NB4 (cell line): ENCODE measurements at regions not wholly inside any gene's neighbourhood (a gene's known extent, or its start where the extent isn't known, plus 50 kb on each side); places are given as distances from the start of the nearest gene placed in this dataset.

Source experiments
- CTCF ChIP-seq: IDR thresholded peaks from one replicate; pipeline ENCODE4 v1.5.1; 2012; ENCODE audit warnings: low read depth, low read length
- MAX ChIP-seq: IDR thresholded peaks from 2 replicates; pipeline ENCODE4 v1.6.1; 2011; ENCODE audit warnings: low read depth, low read length
- MYC ChIP-seq: IDR thresholded peaks from 2 replicates; pipeline ENCODE4 v1.6.1; 2011; ENCODE audit warnings: low read depth, low read length
- POLR2A ChIP-seq: IDR thresholded peaks from 2 replicates; pipeline ENCODE4 v1.6.1; 2011; ENCODE audit warnings: mild to moderate bottlenecking; ENCODE audit not compliant: insufficient read length; ENCODE audit errors: extremely low read depth

- TF ChIP-seq MAX (no peak), CTCF (no peak), POLR2A (no peak), MYC (no peak)
Observed at GRCh38 chr15:87429754-87430153, 826.8 kb downstream of the NTRK3 start.
